Activated T-cell treated with anti-CD3 and anti-CD28 coated beads for 48 hours (primary cell): ENCODE measurements at regions not wholly inside any gene's neighbourhood (a gene's known extent, or its start where the extent isn't known, plus 50 kb on each side); places are given as distances from the start of the nearest gene placed in this dataset.
A peak's percentile ranks its signal among the peaks of the same experiment; 100 is the strongest.
"Not testable (repeated sequence)": the region's sequence is repeated elsewhere in the genome, so short reads cannot be mapped to it uniquely, and the experiment has no call there.

ENCODE experiments used
- DNase-seq: peaks from one replicate; pipeline ENCODE4 v3.0.0-alpha.2; 2020; ENCODE audit warnings: low read depth

- DNase-seq, result no peak
These were observed 128.8 kb downstream of the TEX36 start for GRCh38 chr10:125554016-125554703.

- no peak for DNase-seq
These were observed 129.9 kb downstream of the TEX36 start for GRCh38 chr10:125553091-125553490.

- no peak for DNase-seq
These were observed 131.7 kb downstream of the TEX36 start for GRCh38 chr10:125551247-125551646.

DNA sequence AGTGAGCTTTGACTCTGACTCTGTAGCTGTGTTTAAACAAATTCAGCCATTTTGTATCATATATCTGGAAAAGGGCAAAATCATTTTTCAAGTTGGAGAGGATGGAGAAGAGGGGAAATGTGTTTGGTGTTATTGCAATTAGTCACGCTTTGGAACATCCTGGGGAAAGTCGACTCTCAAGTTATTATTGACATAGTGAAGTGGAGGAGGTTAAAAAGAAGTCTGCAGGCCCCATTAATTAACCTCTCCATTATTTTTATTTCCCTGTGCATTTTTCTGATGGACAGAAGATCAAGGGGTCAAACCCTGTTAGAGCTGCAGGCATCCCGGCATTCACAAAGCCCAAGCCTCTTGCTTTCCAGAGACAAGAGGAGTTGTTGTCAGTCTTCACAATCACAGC lies 132.6 kb downstream of the TEX36 start:
- no peak for DNase-seq

GRCh38 chr10:125549653-125550052 lies 133.3 kb downstream of the TEX36 start:
- no peak for DNase-seq

- DNase-seq, result no peak
These were observed 134.1 kb downstream of the TEX36 start for GRCh38 chr10:125548878-125549277.

DNA sequence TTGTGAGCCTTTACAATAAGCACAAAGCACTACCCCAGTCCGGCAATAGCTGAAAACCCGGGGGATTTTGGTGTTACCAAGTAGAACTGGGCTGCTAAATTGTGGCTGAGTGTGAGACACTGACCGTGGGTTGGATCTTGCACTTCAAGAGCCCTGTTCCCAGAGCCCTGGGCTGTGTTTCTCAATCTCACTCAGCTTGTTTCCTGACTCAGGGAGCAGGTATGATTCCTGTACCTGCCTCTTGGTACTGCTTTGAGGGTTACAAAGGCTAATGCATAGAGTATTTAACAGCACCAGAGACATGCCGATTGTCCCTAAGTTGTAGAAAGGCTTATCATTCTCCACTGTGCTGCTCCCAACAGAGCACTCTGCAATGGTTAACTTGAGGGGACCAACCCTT lies 134.6 kb downstream of the TEX36 start:
- DNase-seq, result no peak

DNA sequence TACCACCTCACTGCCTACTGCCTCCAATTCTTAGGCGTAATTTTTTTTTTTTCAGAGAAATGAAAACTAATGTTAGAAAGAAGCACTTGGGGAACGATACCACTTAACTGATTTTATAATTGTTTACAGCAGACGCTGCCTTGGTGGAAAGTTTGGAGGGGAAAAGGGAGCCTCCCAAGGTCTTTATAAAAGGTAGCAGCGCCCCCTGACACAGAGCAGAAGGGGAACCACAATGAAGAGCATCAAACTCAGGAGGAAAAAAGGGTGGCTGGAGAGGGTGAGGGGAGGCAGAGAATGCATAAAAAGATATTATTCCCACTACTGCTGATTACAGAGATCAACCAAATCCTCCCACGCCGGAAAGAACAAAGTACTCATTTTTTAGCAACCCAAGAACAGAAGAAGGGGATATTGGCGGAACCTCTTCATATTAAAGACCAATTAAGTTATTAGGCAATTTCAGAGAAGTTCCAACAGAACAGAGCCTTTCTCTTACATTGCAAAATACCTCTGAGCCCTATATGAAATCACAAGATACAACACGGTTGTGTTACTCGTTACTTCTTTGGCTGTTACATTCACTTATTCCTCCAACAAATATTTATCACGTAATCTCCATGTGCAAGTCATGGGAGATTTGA lies 135.8 kb downstream of the TEX36 start:
- no peak for DNase-seq

DNA sequence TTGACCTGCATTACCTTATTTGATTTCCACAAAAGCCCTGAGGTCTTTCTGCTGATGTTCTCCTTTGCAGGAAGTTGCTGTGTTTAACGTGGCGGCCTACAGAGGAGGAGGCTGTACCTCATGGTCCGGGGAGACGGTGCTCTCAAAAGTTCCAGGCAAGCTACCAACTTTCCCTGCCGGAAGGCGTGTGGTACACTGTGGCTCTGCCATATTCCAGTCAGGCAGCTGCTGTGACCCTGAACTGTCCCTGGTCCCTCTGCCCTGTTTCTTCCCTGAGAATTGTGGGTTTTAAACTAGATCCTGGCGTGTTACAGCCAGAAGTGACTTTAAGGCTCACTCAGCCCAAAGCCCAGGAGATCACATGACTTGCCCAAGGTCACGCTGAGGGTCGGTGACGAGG lies 139.2 kb downstream of the TEX36 start:
- no peak for DNase-seq

DNA sequence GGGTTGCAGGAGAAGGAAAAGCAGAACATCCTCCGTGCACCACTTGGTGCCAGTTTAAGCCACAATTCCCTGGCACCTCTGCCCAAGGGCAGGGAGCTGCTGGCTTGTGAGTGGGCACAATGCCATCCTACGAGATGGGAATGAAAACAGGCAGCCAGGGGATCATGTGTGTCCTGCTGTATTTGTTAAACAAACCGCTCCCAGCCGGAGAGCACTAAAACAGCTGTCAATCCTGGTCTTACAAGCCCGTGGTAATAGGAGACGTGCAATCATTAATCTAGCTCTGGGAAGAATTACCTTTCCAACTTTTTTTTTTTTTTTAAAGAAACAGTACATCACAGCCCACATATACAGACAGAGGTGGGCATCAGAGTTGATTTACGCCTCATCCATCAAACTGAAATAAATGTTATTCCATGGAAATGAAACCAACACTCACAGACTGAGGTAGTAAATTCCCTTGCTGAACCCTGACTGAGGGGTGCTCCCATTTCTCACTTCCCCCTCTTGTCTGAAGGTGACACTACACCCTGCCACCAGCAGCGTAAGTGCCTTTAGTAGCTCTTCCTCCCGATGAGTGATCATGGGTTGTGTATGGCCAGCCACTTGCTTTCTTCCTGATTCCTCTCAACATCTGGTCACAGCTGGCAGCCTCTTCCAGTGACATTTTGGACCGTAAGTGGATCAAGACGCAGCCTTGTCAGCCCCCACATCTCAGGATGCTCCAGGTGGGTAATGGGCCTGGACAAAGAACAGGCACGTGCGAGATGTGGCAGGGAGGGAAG lies 143.8 kb downstream of the TEX36 start:
- DNase-seq, result no peak

DNA sequence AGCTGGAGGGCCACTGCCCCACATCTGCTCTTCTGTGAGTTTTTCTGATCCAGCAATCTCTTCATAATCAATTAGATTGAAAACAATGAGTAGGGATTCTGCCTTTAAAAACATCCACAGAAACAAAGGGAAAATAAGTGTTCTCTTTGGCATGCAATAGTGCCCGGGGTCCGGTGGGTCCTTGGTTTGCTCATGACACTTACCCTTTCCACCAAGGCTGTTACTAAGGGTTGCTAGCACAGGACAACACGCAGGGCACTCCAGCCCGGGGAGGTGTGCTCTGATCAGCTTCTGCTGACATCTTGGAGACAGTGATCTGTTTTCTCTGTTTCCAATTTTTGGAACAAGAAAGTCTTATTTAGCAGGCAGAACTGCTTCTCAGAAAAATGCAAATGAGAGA lies 146.7 kb downstream of the TEX36 start:
- no peak for DNase-seq

- DNase-seq, result no peak
These were observed 147.4 kb downstream of the TEX36 start for GRCh38 chr10:125535559-125535958.

- no peak for DNase-seq
These were observed 148.4 kb downstream of the TEX36 start for GRCh38 chr10:125534515-125534914.

GRCh38 chr10:125533866-125534265 lies 149.1 kb downstream of the TEX36 start:
- DNase-seq, result no peak

GRCh38 chr10:125531465-125531864 lies 151.5 kb downstream of the TEX36 start:
- DNase-seq, result no peak

DNA sequence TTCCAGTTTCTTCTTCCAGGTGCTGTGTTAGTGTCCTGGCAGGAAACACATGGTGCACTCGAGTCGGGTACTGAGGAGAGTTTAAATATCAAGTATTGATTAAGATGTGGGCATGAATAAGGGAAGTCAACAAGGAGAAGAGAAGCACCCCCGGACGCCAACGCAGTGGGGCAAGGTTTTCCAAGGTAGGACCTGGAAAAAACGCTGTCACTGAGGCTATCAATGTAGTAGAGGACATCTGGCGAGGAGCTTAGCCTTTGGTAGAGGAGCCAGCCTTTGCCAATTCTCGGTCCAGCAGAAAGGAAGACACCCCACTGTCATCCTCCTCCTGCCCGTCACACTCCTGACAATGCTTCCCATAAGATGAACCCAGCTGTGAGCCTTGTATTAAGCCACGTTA lies 159.6 kb downstream of the TEX36 start:
- no peak for DNase-seq

GRCh38 chr10:125521721-125522680 lies 161.0 kb downstream of the TEX36 start:
- peak; percentile 25 for DNase-seq

GRCh38 chr10:125520968-125521367 lies 162.0 kb downstream of the TEX36 start:
- DNase-seq, result no peak

DNA sequence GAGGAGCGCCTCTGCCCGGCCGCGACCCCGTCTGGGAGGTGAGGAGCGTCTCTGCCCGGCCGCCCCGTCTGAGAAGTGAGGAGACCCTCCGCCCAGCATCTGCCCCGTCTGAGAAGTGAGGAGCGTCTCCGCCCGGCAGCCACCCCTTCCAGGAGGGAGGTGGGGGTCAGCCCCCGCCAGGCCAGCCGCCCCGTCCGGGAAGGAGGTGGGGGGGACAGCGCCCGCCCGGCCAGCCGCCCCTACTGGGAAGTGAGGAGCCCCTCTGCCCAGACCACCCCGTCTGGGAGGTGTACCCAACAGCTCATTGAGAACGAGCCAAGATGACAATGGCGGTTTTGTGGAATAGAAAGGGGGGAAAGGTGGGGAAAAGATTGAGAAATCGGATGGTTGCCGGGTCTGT lies 164.6 kb downstream of the TEX36 start:
- not testable (repeated sequence) for DNase-seq

- DNase-seq, result no peak
These were observed 167.4 kb downstream of the TEX36 start for GRCh38 chr10:125515571-125515970.

- no peak for DNase-seq
These were observed 168.5 kb downstream of the TEX36 start for GRCh38 chr10:125514206-125515162.
